ENCODE measurements at regions not wholly inside any gene's neighbourhood (a gene's known extent, or its start where the extent isn't known, plus 50 kb on each side); places are given as distances from the start of the nearest gene placed in this dataset.

GRCh38 chr2:125837128-125837527 lies 818.8 kb upstream of the GYPC start:
- no peak for TF ChIP-seq CTCF (IDR thresholded peaks at IDR 0.05; ENCODE audit: low read depth, low read length, missing control alignments)
- H3K4me3 ChIP-seq (ENCODE audit: low read depth, low read length) = no peak overlapping the region
- DNase-seq (ENCODE audit: low read depth) = no peak

GRCh38 chr2:125837611-125838010 lies 818.3 kb upstream of the GYPC start:
- TF ChIP-seq CTCF (IDR thresholded peaks at IDR 0.05; ENCODE audit: low read depth, low read length, missing control alignments) = no peak
- no peak overlapping the region for H3K4me3 ChIP-seq (ENCODE audit: low read depth, low read length)
- no peak for DNase-seq (ENCODE audit: low read depth)

GRCh38 chr2:125839945-125840344 lies 816.0 kb upstream of the GYPC start:
- no peak overlapping the region for H3K4me3 ChIP-seq (ENCODE audit: low read depth, low read length)
- no peak for DNase-seq (ENCODE audit: low read depth)
- TF ChIP-seq CTCF (IDR thresholded peaks at IDR 0.05; ENCODE audit: low read depth, low read length, missing control alignments) = no peak

- no peak overlapping the region for H3K4me3 ChIP-seq (ENCODE audit: low read depth, low read length)
- DNase-seq (ENCODE audit: low read depth) = no peak
- TF ChIP-seq CTCF (IDR thresholded peaks at IDR 0.05; ENCODE audit: low read depth, low read length, missing control alignments) = no peak
Measured at GRCh38 chr2:125842041-125842440, 813.9 kb upstream of the GYPC start.

- no peak for TF ChIP-seq CTCF (IDR thresholded peaks at IDR 0.05; ENCODE audit: low read depth, low read length, missing control alignments)
- no peak for DNase-seq (ENCODE audit: low read depth)
- H3K4me3 ChIP-seq (ENCODE audit: low read depth, low read length) = no peak overlapping the region
Measured at GRCh38 chr2:125850541-125850940, 805.4 kb upstream of the GYPC start.

GRCh38 chr2:125852364-125852763 lies 803.6 kb upstream of the GYPC start:
- no peak for DNase-seq (ENCODE audit: low read depth)
- no peak overlapping the region for H3K4me3 ChIP-seq (ENCODE audit: low read depth, low read length)
- no peak for TF ChIP-seq CTCF (IDR thresholded peaks at IDR 0.05; ENCODE audit: low read depth, low read length, missing control alignments)

GRCh38 chr2:125853626-125854025 lies 802.3 kb upstream of the GYPC start:
- no peak overlapping the region for H3K4me3 ChIP-seq (ENCODE audit: low read depth, low read length)
- TF ChIP-seq CTCF (IDR thresholded peaks at IDR 0.05; ENCODE audit: low read depth, low read length, missing control alignments) = no peak
- DNase-seq (ENCODE audit: low read depth) = no peak
